ENCODE measurements at regions not wholly inside any gene's neighbourhood (a gene's known extent, or its start where the extent isn't known, plus 50 kb on each side); places are given as distances from the start of the nearest gene placed in this dataset.
"Not testable (repeated sequence)": the region's sequence is repeated elsewhere in the genome, so short reads cannot be mapped to it uniquely, and the experiment has no call there.

- DNase-seq (ENCODE audit: low read depth), result no peak
These were observed 112.8 kb downstream of the DSC3 start for GRCh38 chr18:30929718-30930117.

- DNase-seq (ENCODE audit: low read depth), result no peak
These were observed 113.5 kb downstream of the DSC3 start for GRCh38 chr18:30929065-30929464.

GRCh38 chr18:30927517-30928075 lies 114.9 kb downstream of the DSC3 start:
- no peak for DNase-seq (ENCODE audit: low read depth)

GRCh38 chr18:30927042-30927441 lies 115.5 kb downstream of the DSC3 start:
- no peak for DNase-seq (ENCODE audit: low read depth)

GRCh38 chr18:30925795-30926194 lies 116.7 kb downstream of the DSC3 start:
- no peak for DNase-seq (ENCODE audit: low read depth)

- DNase-seq (ENCODE audit: low read depth), result peak; percentile 20
These were observed 121.8 kb downstream of the DSC3 start for GRCh38 chr18:30920757-30921156.

- no peak for DNase-seq (ENCODE audit: low read depth)
These were observed 122.2 kb downstream of the DSC3 start for GRCh38 chr18:30920351-30920750.

GRCh38 chr18:30917651-30918050 lies 124.9 kb downstream of the DSC3 start:
- no peak for DNase-seq (ENCODE audit: low read depth)

- DNase-seq (ENCODE audit: low read depth), result no peak
These were observed 127.1 kb downstream of the DSC3 start for GRCh38 chr18:30915336-30915988.

GRCh38 chr18:30908381-30908780 lies 134.2 kb downstream of the DSC3 start:
- DNase-seq (ENCODE audit: low read depth), result no peak

- peak; percentile 86 for DNase-seq (ENCODE audit: low read depth)
These were observed 139.0 kb downstream of the DSC3 start for GRCh38 chr18:30903566-30903965.

- peak; percentile 28 for DNase-seq (ENCODE audit: low read depth)
These were observed 152.8 kb downstream of the DSC3 start for GRCh38 chr18:30889519-30890301.

- DNase-seq (ENCODE audit: low read depth), result no peak
These were observed 154.2 kb downstream of the DSC3 start for GRCh38 chr18:30888344-30888743.

GRCh38 chr18:30886998-30887397 lies 155.5 kb downstream of the DSC3 start:
- no peak for DNase-seq (ENCODE audit: low read depth)

- no peak for DNase-seq (ENCODE audit: low read depth)
These were observed 172.1 kb downstream of the DSC3 start for GRCh38 chr18:30870466-30870865.

GRCh38 chr18:30862900-30863299 lies 179.6 kb downstream of the DSC3 start:
- no peak for DNase-seq (ENCODE audit: low read depth)

GRCh38 chr18:30860741-30861140 lies 181.8 kb downstream of the DSC3 start:
- DNase-seq (ENCODE audit: low read depth), result no peak

GRCh38 chr18:30859036-30859435 lies 183.5 kb downstream of the DSC3 start:
- no peak for DNase-seq (ENCODE audit: low read depth)

- DNase-seq (ENCODE audit: low read depth), result no peak
These were observed 184.0 kb downstream of the DSC3 start for GRCh38 chr18:30858560-30858959.

- no peak for DNase-seq (ENCODE audit: low read depth)
These were observed 186.8 kb downstream of the DSC3 start for GRCh38 chr18:30855762-30856161.

- no peak for DNase-seq (ENCODE audit: low read depth)
These were observed 189.6 kb downstream of the DSC3 start for GRCh38 chr18:30852980-30853379.

- DNase-seq (ENCODE audit: low read depth), result no peak
These were observed 190.0 kb downstream of the DSC3 start for GRCh38 chr18:30852541-30852940.

- DNase-seq (ENCODE audit: low read depth), result not testable (repeated sequence)
These were observed 203.4 kb downstream of the DSC3 start for GRCh38 chr18:30839056-30839561.

Measured in non-pigmented ciliary epithelial cell (primary cell).